Stimulated activated CD4-positive, alpha-beta T cell treated with anti-CD3 and anti-CD28 coated beads, Interleukin-4, amount 100 ng/mL, for 4 hours (primary cell): ENCODE measurements at regions not wholly inside any gene's neighbourhood (a gene's known extent, or its start where the extent isn't known, plus 50 kb on each side); places are given as distances from the start of the nearest gene placed in this dataset.

Source experiments
- DNase-seq, 2 experiments: peaks; one replicate each; pipeline ENCODE4 v3.0.0-alpha.2; 2020

DNA sequence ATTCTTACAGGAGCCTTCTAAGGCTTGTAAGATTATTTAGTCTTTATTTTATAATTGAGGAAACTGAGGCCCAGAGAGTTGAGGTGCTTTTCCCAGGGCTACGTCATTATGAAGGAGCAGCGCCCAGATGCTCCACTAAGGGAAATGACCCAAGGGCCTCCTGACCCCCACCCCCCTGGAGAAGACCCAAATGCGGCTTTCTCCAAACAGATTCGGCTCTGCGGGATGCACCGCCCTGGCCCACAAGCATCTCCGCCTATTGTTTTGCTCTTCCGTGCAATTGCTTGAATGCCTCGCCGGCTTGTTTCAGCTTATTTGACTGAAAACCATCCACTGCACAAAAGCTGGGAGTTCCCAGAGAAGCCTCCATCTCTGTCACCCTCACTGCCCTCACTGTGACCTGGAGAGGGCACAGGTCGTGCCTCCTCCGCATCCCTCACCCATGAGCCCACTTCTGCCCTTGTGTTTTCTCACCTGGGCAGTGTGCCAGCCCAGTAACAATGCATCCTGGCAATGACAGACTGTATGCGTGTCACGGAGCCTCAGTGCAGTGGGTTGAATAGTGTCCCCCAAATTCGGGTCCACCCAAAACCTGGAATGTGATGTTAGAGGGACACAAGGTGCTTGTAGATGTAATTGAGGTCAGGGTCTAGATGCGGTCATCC lies 790.2 kb downstream of the TBC1D22A start:
- no peak for DNase-seq

- DNase-seq: no peak
These were observed 789.6 kb downstream of the TBC1D22A start for GRCh38 chr22:47552024-47552423.

GRCh38 chr22:47551431-47551775 lies 789.0 kb downstream of the TBC1D22A start:
- DNase-seq: no peak

DNA sequence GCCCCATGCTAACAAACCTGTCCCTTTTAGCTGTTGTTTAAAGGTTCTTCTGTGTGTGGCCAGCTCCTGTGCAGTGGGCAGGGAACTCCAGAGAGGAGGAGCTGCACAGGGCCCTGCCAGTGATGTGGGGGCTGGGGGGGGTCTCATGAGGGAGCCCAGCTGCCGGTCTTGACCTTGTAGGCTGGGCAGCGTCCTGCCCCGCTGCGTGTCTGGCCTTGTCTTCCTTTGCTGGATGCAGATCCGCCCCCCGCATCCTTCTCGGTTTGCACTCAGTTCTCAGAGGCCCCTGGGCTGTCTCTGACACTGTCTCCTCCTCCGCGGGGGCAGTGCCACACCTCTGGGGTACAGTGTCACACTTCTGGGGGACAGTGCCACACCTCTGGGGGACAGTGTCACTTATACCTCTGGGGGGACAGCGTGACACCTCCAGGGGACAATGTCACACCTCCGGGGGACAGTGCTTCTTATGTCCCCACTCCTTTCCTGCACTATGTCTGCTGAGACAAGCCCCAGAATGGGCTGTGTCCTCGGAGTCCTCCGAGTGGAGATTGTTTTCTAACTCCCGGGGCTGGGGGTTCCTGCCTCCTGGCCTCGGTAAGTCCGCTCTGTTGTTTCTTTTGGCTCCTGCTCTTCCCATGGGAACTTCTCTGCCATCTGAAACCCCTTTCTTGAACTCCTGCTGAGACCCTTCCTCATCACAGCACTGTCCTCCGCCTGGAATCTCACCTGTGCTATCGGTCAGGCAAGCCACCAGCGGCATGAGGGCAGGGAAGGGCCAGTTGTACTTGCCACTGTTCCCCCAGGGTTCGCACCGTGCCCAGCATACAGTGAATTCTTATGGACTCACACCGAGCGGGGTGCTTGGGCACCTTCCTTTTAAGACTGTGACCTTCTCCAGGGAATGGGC lies 788.3 kb downstream of the TBC1D22A start:
- DNase-seq: no peak

- no peak for DNase-seq
These were observed 787.4 kb downstream of the TBC1D22A start for GRCh38 chr22:47549741-47550340.

DNA sequence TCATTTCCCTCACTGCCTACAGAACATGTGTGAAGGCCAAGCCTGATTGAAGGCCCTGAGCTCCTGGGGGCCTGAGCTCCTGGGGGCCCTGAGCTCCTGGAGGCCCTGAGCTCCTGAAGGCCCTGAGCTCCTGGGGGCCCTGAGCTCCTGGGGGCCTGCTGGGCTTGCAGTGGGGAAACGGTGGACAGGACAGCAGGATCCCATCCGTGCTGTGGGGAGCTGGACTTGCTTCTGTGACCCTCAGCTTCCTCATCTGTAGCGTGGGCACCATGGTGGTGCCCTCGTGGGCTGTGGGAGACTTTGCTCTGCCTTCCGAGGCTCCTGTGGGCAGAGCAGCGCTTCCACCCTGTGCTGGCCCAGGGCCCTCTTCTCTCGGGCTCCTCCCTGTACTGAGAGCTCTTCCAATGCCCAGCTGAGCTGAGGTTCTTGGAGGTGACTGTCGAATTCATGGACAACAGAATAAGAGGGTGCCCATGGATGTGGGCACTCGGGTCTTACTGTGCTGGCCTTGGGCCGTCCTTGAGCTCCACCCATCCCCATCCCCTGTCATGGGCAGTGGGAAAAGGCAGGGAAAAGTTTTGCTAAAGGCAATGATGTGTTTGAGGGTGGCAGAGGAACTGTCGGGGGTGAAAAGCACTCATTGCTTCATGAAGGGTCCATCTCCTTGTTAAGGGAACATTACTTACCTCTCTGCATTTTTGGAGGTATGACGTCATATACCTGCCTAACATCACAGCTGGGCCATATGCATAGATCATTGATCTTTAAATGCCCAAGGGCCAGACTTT lies 786.7 kb downstream of the TBC1D22A start:
- no peak for DNase-seq

DNA sequence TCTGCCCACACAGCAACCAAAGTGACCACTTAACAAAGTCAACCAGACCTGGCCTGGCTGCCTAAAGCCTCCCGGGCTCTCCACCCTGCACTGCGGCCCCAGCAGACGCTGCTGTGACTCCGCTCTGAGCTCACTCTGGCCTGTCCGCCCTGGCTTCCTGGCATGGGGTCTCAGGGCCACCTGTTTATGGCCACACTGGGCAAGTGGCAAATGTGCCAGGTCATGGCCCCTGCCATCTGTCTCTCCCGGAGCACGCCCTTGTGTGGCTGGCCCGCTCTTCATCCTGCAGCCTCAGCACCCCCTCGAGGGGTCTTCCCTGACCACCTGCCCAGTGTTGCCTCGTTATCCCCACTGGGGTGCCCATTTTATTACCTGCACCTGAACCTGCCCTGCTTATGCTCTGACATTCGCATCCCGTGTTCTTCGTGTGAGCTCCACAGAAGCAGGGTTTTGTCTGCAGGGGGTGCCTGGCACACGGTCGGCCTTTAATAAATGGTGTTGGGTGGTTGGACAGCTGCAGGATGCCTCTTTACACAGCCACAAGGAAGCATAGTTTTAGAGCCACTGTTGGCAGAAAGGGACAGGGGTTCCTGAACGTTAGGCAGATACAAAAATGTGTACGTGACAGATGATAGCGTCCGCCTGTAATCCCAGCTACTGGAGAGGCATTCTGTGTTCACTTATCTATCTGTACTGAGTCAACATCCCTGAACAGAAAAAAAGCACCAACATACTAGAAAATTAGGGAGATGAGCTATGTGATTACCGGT lies 785.6 kb downstream of the TBC1D22A start:
- no peak for DNase-seq

- no peak for DNase-seq
These were observed 784.8 kb downstream of the TBC1D22A start for GRCh38 chr22:47547239-47547661.

- DNase-seq: no peak
These were observed 782.2 kb downstream of the TBC1D22A start for GRCh38 chr22:47544696-47545095.

- DNase-seq: no peak
These were observed 781.0 kb downstream of the TBC1D22A start for GRCh38 chr22:47543447-47543846.

DNA sequence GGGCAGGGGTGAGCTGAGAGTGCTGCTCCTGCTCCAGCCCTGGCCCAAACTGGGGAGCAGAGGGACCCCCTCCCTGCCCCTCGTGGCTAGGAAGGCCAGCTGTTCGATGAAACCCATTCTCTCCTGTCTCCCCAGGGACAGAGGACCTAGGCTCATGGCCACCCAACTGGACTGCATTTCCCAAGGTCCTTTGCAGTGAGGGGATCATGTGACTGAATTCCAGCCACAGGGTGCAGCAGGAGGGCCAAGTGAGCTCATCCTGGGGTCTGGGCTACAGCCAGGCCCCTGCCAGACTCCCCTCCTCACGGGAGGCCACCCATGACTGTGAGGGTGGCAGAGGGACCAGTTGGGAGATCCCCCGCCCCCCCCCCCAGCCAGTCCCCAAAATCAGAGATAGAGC lies 777.6 kb downstream of the TBC1D22A start:
- DNase-seq: no peak

GRCh38 chr22:47539374-47539773 lies 776.9 kb downstream of the TBC1D22A start:
- no peak for DNase-seq

DNA sequence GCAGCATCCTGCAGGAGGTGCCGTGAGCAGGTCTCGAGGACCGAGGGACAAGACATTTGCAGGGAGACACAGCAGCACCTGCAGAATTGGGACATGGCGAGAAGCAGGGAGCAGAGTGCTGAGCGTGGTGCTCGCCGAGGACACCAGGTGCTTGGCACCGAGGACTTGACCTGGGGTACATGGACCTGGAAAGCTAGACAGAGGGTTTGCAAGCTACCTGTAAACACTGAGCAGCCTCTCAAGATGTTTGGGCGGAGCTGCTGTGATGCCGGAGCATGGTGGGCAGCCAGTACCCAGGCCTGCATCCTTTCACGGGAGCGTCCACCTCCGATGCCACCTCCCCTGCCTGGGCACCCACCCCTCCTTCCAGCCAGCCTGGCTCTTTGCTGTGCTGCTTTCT lies 773.2 kb downstream of the TBC1D22A start:
- no peak for DNase-seq

- no peak for DNase-seq
These were observed 772.5 kb downstream of the TBC1D22A start for GRCh38 chr22:47534804-47535410.

DNA sequence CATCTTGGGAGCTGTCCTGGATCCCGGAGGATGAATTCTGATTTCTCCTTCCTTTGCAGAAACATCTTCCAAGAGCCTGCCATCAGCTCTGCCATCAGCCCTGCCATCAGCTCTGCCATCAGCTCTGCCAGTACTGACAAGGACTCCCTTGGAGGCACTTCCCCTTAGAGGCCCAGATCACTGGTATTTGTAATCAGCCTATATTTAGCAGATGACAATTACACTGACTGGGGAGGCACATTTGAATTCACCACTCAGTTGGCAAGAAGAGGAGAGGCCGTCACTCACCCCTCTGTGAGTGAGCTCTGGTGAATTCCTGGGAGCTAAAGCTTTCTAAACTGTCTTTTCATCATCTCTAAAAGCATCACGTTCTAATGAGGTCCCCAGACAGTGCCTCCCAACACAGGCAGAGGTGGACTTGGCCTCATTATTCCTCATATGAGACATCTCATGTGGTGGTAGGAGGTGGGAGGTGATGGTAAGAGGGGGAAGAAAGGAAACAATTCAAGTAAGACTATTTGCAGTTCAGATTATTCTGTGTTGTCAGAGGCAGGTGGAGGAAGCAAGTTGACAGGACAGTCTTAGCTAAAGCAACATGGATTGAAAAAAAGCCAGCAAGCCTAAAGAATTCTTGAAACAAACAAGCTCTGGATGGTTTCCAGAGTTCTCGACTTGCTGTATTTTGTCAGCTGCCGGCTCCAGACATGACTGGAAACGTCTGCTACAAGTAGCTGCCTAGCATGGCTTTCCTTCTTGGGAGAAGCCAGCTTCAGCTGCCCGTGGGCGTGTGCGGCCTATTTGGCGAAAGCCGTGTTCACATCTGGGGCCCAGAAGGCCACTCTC lies 771.7 kb downstream of the TBC1D22A start:
- no peak for DNase-seq

GRCh38 chr22:47517062-47517461 lies 754.6 kb downstream of the TBC1D22A start:
- no peak for DNase-seq

- no peak for DNase-seq
These were observed 753.1 kb downstream of the TBC1D22A start for GRCh38 chr22:47515384-47516125.

- DNase-seq: no peak
These were observed 750.2 kb downstream of the TBC1D22A start for GRCh38 chr22:47512617-47513016.

GRCh38 chr22:47504962-47505361 lies 742.5 kb downstream of the TBC1D22A start:
- no peak for DNase-seq

- no peak for DNase-seq
These were observed 736.6 kb downstream of the TBC1D22A start for GRCh38 chr22:47498969-47499495.
